ENCODE measurements at regions not wholly inside any gene's neighbourhood (a gene's known extent, or its start where the extent isn't known, plus 50 kb on each side); places are given as distances from the start of the nearest gene placed in this dataset.
"Not testable (repeated sequence)": the region's sequence is repeated elsewhere in the genome, so short reads cannot be mapped to it uniquely, and the experiment has no call there.

DNA sequence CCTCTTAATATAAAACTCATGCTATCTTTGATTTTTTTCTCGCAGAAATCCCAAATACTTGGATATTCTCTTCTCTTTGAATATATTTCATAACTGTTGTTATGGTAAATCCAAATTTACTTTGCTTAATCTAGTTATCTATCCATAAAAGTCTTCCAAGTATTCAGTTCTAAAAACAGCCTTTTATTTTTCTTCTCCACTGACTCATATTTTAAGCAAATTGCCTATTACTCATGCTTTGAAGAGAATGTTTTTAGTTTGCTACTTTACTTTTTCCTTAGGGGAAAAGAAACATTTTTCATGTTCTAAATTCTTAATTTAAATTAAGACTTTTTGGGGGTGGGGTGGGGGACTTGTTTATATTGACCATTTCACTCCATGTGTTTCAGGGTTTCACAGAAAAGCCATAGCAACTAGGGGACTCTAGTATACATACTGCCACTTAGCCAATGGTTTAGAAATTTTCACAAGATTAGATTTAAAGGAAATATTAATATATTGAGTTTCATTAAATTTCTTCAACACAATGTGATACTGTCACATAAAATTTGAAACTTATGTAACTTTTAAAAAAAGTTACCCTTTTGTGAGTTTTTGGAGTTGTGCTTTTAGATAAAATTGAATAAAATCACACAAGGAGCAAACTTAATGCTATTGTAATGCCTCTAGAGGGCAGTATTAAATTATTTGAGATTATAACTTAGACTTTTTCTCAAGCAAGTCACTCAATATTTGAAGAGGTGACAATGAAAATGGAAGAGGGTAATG is 545.8 kb upstream of the ARRDC3 start:
- DNase-seq (ENCODE audit: low read depth): no peak

DNA sequence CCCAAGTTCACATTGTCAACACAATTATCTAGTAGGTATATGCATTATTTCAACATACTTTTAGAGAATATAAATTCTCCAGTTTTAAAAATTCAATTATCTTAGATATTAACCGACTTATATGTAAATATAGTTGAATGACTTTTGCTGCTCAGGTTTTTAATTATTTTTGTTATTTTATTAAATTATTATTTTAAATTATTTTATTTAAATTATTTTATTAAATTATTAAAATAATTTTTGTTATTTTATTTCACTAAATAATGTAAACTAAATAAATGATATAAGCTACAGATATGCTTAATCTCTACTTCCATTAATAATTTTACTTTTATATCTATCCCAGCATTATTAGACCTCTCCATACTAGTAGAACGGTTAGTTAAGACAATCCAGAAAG is 544.3 kb upstream of the ARRDC3 start:
- DNase-seq (ENCODE audit: low read depth): no peak

DNA sequence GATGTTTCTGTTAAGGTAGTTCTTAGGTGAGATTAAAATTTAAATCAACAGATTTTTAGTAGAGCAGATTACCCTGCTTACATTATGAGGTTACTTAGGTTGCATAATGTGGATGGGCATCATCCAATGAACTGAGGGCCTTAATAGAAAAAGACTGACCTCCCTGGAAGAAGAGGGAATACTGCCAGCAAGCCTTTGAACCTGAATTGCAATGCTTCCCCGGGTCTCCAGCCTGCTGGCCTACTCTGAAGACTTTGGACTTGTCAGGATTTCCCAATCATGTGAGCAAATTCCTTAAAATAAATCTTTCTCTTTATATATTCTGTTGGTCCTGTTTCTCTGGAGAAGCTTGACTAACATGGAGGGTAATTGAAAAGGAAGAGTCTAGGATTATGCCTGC is 542.1 kb upstream of the ARRDC3 start:
- no peak for DNase-seq (ENCODE audit: low read depth)

DNA sequence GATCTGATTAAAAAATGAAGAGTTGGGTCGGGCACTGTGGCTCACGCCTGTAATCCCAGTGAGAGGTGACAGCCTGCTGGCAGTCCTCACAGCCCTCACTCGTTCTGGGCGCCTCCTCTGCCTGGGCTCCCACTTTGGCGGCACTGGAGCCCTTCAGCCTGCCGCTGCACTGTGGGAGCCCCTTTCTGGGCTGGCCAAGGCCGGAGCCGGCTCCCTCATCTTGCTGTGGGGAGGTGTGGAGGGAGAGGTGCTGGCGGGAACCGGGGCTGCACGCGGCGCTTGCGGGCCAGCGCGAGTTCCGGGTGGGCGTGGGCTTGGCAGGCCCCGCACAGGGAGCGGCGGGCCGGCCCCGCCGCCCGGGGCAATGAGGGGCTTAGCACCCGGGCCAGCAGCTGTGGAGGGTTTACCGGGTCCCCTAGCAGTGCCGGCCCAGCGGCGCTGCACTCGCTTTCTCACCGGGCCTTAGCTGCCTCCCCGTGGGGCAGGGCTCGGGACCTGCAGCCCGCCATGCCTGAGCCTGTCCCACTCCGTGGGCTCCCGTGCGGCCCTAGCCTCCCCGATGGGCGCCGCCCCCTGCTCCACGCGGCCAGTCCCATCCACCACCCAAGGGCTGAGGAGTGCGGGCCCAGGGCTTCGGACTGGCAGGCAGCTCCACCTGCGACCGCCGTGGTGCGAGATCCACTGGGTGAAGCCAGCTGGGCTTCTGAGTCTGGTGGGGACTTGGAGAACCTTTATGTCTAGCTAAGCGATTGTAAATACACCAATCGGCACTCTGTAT is 534.1 kb upstream of the ARRDC3 start:
- not testable (repeated sequence) for DNase-seq (ENCODE audit: low read depth)

DNA sequence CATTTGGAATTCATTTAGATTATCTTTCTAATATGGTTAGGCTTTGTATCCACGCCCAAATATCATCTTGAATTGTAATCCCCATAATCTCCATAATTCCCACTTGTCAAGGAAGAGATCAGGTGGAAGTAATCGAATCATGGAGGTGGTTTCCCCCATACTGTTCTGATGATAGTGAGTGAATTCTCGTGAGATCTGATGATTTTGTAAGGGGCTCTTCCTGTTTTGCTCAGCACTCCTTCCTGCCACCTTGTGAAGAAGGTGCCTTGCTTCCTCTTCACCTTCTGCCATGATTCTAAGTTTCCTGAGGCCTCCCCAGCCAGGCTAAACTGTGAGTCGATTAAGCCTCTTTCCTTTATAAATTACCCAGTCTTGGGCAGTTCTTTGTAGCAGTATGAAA is 527.5 kb upstream of the ARRDC3 start:
- no peak for DNase-seq (ENCODE audit: low read depth)

DNA sequence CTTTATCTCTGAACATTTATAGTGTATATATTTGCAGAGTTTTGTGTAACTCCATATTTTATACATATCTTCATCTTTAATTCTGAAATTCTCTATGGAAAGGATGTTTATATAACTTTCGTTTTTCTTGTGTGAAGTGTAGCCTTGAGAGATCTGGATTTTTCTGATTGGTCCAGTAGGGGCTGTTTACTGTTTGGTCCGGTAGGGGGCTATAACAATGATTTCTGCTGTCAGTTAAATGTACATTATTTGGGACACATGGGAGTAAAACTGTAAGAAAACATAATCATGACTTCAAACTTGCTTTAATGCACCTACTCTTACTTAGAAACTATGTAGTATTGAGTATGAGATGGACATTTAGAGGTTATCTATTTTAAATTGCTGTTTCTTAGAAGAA is 527.1 kb upstream of the ARRDC3 start:
- no peak for DNase-seq (ENCODE audit: low read depth)

DNA sequence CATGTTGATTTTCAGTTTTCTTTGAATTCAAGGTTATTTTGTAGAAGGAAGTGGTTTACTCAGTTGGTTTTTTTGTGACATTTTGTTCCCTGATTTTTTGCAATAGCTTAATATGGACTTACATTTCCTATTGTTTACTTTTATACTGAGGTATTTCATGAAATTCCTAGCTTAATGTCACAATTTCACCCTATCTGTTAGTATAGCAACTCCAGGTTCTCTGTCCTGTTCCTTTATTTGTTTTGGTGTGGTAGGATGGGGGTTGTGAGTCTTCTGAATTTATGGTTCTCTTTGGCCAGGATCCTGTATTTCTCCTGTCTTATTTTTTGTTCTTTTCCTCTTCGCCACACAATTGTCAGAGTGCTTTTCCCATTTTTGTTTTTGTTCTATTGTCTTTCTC is 523.4 kb upstream of the ARRDC3 start:
- no peak for DNase-seq (ENCODE audit: low read depth)

DNA sequence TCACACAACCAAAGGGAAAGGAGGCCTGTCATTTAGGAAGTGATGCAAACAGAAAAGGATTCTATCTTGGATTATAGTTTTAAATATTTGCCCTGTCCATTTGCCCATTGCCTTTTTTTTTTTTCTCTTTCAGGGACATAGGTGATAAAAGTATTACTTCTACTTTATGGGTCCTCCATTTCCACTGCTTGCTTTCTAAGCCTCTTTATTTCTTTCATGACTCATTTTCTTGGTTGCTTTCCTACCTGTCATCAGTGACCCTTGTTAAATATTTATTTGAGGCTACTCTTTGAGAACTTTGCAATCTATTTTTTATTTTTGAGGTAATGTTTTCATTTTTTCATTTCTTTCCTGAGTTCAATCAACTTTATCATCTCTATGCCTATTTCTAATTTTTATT is 522.9 kb upstream of the ARRDC3 start:
- no peak for DNase-seq (ENCODE audit: low read depth)

DNA sequence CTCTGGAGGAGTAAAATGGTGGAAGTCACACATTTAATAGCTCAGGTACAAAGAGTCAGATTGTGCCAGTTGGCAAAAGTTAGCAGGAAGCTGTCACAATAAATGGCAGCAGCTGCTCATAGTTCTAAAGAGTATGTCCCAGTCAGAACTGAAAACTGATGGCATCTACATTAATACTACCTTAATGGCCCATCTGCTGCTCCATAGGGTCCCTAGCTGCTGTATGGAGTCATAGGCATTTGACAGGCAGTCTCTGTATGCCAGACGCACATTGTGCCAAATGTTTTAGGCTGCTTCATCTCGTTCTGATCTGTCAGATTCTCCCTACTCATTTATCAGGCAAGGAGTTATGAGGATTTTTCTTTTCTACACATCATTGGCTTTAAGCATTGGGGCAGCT is 515.8 kb upstream of the ARRDC3 start:
- no peak for DNase-seq (ENCODE audit: low read depth)

DNA sequence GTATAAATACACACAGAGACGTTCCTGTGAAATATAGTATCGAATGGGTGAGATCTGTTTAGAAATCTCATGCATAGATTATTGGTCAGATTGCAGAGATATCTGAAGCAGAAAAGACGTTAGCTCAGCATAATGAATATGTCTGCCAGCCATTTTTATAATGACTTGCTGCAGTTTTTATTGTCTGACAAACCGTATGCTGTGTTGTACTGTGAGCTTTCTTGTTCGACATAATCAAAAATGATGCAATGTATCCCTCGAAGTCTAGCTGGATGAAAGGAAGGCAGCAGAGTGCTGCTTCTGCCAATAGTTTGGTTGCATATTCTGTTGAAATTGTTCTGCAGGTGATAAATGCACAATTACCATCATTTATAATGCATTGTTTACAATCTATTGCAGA is 514.9 kb upstream of the ARRDC3 start:
- no peak for DNase-seq (ENCODE audit: low read depth)

DNA sequence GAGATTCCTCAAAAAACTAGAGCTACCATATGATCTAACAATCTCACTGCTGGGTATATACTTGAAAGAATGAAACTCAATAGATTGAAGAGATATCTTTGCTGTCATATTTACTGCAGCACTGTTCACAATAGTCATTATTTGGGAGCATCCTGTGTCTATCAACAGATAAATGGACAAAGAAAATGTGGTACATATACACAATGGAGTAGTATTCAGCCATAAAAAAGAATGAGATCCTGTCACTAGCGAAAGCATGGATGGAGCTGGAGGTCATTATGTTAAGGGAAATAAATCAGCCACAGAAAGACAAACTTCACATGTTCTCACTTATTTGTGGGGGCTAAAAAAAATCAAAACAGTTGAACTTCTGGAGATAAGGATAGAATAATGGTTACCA is 505.7 kb upstream of the ARRDC3 start:
- no peak for DNase-seq (ENCODE audit: low read depth)

DNA sequence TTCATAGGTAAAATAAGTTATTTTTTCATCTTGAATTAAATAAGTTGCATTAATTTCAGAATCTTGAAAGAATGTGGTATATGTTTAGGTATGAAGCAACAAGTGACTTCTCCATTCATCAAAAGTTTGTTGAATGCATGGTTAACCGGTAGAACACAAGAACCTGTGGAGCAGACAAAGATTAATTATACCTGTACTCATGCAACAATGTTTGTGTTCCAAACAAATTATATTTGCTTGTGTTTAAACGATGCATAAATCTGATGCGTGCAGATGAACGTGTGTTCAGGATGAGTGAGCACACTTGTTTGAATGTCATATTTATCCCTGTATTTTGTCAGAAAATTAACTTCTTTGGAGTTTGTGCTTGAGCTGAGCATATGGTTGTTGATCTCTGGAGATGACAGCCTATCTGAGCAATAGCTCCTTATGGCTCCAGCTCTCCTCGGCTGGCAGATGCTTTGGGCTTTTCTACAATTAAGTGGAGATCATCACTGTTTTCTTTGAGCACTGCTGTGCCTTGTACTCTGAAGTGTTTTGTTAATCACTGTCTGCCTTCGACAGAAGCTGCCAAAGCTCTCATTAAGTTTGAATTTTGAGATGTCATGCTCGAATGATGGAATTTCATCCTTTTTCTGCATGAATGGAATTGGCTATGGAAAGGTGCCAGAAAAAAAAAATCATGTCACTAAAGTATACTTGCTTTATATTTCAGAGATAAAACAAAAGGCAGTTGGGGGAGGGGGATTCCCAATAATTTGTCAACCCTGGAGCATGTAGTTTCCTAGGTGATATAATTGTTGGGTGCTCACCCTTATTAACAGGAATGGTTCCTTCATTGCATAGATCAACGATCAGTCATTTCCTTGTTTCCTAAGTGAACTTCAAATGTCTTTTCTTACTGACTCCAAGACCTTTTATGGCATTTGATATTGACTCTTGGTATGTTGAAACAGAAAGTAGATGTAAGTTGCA is 502.5 kb upstream of the ARRDC3 start:
- DNase-seq (ENCODE audit: low read depth): no peak

DNA sequence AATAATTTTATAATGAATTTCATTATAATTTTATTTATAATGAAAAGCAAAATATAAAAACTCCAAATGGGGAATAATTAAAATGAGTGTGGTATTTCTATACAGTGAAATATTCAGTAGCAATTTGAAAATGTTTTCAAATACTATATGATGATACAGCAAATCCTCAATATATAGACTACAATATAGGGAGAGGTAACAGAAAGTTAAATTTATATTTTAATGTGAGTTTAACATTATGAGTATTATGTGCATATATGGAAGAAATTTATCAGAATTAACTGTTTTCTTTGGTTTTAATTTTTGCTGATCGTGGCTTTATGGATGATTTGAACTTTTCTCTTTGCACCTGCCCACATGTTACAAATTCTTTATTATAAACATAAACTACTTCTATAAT is 500.9 kb upstream of the ARRDC3 start:
- DNase-seq (ENCODE audit: low read depth): no peak

DNA sequence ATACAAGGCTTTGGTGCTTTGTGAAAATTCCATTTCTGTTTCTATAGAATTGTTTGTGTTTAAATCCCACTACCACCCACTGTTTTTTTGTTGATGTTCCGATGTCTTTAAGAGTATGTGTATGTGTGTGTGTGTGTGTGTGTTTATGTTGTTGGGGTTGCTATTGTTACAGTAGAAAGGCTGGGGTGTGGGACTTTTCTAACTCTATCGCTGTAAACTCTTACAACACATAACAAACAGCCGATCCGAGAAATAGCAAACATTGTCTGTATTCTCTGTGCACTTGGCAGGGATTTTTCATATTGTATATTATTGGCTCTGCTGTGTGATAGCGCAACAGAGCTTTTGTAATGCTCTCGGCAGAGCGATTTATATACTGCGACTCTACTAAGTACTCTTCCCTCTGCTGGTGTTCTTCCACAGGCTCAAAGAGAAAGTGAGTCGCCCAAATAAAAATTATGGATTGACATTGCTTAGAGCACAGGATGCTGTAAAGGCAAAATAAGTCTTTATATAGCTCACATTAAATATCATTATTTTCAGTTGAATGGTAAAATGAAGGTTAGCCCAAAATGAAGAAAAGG is 492.2 kb upstream of the ARRDC3 start:
- DNase-seq (ENCODE audit: low read depth): no peak

DNA sequence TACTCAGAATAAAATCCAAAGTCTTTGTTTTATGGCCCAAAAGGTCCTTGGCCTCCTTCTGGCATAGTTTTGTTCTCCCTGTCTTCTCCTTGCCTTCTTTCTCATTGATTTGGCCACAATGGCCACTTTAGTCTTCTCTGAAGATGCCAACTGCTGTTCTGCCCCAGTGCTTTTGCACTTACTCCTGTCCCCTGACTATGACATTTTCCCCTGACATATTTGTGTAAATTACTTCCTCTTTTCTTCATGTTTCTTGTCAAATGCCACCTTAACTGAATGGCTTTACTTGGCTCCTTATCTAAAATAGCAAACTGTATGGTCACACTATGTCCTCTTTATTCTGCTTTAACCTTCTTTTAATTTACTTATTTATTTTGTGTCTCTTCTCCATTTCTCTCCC is 484.7 kb upstream of the ARRDC3 start:
- no peak for DNase-seq (ENCODE audit: low read depth)

DNA sequence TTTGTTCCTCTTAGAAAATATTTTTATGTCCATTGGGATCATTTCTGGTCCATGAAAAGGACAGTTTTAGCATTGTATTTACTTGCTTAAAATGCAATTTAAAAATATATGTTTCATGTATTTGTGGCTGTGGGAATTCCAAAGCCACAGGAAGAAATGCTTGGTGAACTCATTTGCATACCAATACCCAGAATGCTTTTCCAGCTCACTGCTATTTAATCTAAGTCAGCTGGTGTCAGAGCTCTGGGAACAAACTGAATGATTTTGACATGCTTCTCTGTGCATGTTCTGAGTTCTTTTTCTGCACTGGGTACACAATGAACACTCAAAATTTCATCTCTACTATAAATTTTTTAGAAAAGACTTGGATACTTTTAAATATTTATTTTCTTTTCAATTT is 482.8 kb upstream of the ARRDC3 start:
- DNase-seq (ENCODE audit: low read depth): no peak

DNA sequence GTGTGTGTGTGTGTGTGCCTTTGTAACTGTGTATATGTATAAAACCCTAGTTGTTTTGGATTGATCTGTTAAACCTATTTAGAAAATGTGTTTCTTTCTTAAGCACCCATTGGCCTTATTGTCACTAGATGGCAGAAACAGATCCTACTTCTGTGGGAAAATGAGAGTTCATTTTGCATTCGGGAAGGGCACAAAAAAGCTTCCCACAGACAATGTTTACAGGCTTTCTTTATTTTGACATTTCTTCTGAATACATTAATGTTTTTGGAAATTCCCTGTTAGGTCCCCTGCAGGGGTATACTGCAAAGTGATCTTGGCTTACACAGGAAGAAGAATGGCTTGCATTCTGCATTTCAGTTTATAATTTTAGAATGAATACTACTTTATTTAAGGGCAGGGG is 481.8 kb upstream of the ARRDC3 start:
- no peak for DNase-seq (ENCODE audit: low read depth)

DNA sequence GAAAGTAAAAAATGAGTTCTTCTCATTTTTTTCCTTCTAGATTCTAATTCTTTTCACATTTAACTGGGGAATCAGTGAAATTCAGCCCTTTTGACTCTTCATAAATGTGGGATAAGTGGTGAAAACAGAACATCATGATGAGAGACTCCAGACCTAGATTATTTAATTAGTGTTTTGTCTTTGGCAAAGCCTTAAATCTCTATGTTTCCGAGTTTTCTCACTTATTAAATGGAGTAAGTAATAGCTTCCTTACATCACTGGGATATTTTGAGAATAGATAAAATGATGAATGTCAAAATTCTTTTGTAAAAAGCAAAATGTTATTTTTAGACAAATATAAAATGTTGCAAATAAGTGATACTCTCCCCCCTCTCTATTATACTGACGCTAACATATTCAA is 468.6 kb upstream of the ARRDC3 start:
- no peak for DNase-seq (ENCODE audit: low read depth)

DNA sequence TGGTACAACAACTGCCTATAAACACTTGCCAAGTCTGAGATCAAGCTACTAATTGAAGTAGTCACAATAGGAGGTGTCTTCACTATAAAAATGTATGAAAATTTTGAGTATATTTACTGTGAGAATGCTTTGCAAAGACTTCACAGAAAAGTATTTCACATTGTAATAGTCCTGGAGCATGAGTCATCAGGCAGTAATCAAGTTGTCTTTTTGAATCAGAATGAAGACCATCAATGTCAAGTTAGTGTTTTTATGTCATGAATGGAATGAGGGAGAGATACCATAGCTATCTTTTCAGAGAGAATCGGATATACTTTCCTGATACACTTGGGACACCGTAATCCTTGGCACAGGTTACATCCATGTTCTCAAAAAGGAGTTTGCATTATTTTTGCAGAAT is 466.9 kb upstream of the ARRDC3 start:
- no peak for DNase-seq (ENCODE audit: low read depth)

DNA sequence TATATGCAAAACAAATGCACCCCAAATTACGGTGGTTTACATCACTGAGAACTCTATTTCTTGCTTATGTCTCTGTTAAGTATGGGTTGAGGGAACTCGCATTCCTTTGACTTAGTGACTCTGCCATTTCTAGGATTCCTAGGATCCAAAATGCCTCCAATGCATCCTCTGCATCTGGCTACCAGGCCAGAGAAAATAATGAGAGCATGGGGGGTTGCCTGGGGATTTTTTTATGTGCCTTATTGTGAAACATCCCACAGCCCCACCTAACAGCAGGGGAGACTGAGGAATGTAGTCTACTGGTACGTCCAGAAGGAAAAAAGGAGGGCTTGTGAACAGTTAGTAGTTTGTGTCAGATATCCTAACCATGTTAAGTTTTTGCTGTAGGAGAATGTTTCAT is 466.0 kb upstream of the ARRDC3 start:
- no peak for DNase-seq (ENCODE audit: low read depth)

DNA sequence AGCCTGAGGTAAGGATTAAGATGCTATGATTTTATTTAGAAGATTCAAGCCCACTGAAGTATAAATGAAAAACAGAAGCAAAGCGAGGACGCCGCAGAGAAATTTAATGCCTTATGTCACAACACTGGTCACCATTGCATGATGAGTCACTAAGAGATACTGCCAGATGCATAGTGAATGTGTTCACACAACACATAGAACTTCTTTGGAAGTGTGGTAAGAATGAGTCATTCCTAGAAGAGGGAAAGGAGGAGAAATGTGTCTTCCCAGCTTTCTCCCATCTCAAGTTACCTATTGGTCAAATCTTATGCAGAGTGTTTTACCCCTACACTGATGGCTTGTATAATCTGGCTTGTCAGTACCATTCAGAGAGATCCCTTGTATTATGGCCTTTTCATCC is 465.3 kb upstream of the ARRDC3 start:
- DNase-seq (ENCODE audit: low read depth): peak; percentile 54

DNA sequence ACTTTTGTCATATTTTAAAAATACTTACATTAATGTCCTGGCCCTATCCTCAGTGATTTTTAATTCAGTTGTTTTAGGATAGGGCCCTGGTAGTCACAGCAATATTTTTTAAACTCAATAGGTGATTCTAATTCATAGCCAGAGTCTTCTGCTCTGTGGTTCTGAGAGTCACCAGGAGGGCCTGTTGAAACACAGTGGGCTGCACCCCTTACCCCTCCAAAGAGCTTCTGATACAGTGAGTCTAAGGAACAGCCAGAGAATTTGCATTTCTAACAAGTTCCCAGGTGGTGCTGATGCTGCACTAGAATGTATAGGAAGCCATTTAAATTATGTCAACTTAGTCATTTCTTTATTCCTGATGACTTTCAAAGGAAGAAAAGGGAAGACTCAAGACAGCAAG is 458.3 kb upstream of the ARRDC3 start:
- no peak for DNase-seq (ENCODE audit: low read depth)
